ENCODE measurements at regions not wholly inside any gene's neighbourhood (a gene's known extent, or its start where the extent isn't known, plus 50 kb on each side); places are given as distances from the start of the nearest gene placed in this dataset.

- no peak overlapping the region for H4K91ac ChIP-seq (replicated peaks; ENCODE audit: insufficient read length, low read length)
- no peak overlapping the region for H2BK12ac ChIP-seq (ENCODE audit: low read depth, low read length)
- no peak overlapping the region for H2BK15ac ChIP-seq (ENCODE audit: low read length)
- H3K79me2 ChIP-seq (ENCODE audit: control insufficient read depth in 1 of 2, insufficient read depth in 2 of 2, low read length in 2 of 2), result no peaks in the 10 kb centered on the region
- no peak overlapping the region for H4K5ac ChIP-seq (ENCODE audit: insufficient read length, low read depth, low read length)
- no peak overlapping the region for H3K4ac ChIP-seq (replicated peaks; ENCODE audit: insufficient read length, low read depth, low read length)
- H3K4me1 ChIP-seq (replicated peaks in 1 of 4; ENCODE audit: control insufficient read depth in 3 of 4, insufficient read depth in 4 of 4, low read length in 3 of 4), result peaks cover 0 to 10% (median 5%) of the 10 kb centered on the region in 4 experiments; a peak in 5 of 7 replicates
- ChIA-PET POLR2A (ENCODE audit: partially characterized antibody) (no interaction called here), CTCF (ENCODE audit: partially characterized antibody) (interaction anchor here (0.8 kb wide), 1 partner anchor 27 kb away, joined by 3 read pairs; no protein-coding TSS in a partner anchor)
- H4K20me1 ChIP-seq (replicated peaks in 1 of 2; ENCODE audit: control insufficient read depth in 1 of 2, insufficient read depth in 2 of 2, low read length in 2 of 2), result no peaks in the 10 kb centered on the region
- no peak overlapping the region for H2AK5ac ChIP-seq (ENCODE audit: low read depth, low read length)
- no peak for FAIRE-seq
- no peaks in the 10 kb centered on the region; a peak in 2 of 4 replicates for H3K9me3 ChIP-seq (ENCODE audit: insufficient read depth in 2 of 2, low read depth in 1 of 2, low read length in 1 of 2)
- no peaks in the 10 kb centered on the region; the same call in 1 of the 2 replicates for H3K79me1 ChIP-seq (ENCODE audit: low read depth, low read length)
- H4K8ac ChIP-seq (ENCODE audit: extremely low read depth, insufficient read depth, low read length), result no peak overlapping the region
- 75% methylated on average over 3 of the region's 3 CpGs; no CpG with 5 or more reads in 1 of the 2 experiments for WGBS, 2 experiments (ENCODE audit: extremely low coverage in 1 of 2, insufficient coverage in 1 of 2, insufficient read length in 1 of 2, insufficient replicate concordance in 2 of 2, low coverage in 1 of 2, low lambda C conversion rate in 2 of 2, missing lambda C conversion rate in 1 of 2)
- H2BK120ac ChIP-seq (replicated peaks; ENCODE audit: low read depth, low read length), result no peak overlapping the region
- no peak overlapping the region for H3K27ac ChIP-seq (ENCODE audit: low read depth, low read length)
- H3K23ac ChIP-seq (ENCODE audit: insufficient read length), result no peak overlapping the region
- H3K18ac ChIP-seq (ENCODE audit: extremely low read depth, low read length), result no peak overlapping the region
- H3K14ac ChIP-seq (ENCODE audit: insufficient read length), result no peak overlapping the region
- H2BK5ac ChIP-seq (ENCODE audit: low read depth, low read length), result no peak overlapping the region
- no peak for DNase-seq (ENCODE audit: low read depth in 1 of 2, low spot score in 2 of 2)
- no peak overlapping the region for H3K56ac ChIP-seq (replicated peaks; ENCODE audit: insufficient read length, low read depth, low read length)
- no peaks in the 10 kb centered on the region for H3K27me3 ChIP-seq (replicated peaks in 1 of 4; ENCODE audit: control insufficient read depth in 3 of 4, extremely low read depth in 1 of 4, insufficient read depth in 3 of 4, low read length in 3 of 4)
- no peaks in the 10 kb centered on the region for H3K36me3 ChIP-seq (ENCODE audit: control insufficient read depth in 2 of 4, insufficient read depth in 4 of 4, low read length in 3 of 4)
- H3K9ac ChIP-seq (replicated peaks in 1 of 4; ENCODE audit: extremely low read depth in 1 of 4, low read depth in 3 of 4, low read length in 3 of 4), result no peak overlapping the region
- no peak overlapping the region for H2AFZ ChIP-seq (ENCODE audit: low read length)
- H3K23me2 ChIP-seq (ENCODE audit: low read depth, low read length), result no peaks in the 10 kb centered on the region
- TF ChIP-seq SAP30 (IDR thresholded peaks at IDR 0.05; ENCODE audit: insufficient read depth, insufficient replicate concordance, low read length) (no peak), SIX5 (IDR thresholded peaks at IDR 0.05; ENCODE audit: low read depth, low read length) (no peak), TBP (IDR thresholded peaks at IDR 0.05; ENCODE audit: low read depth, low read length) (no peak), SUZ12 (IDR thresholded peaks at IDR 0.05; ENCODE audit: low read length) (no peak), FOSL1 (IDR thresholded peaks at IDR 0.05; ENCODE audit: insufficient read depth, low read depth, low read length) (no peak), GABPA (IDR thresholded peaks at IDR 0.05; ENCODE audit: borderline replicate concordance, insufficient read depth, low read length) (no peak), CBX5 (IDR thresholded peaks at IDR 0.05; ENCODE audit: low read depth, low read length) (no peak), CTBP2 (IDR thresholded peaks at IDR 0.05; ENCODE audit: borderline replicate concordance, insufficient read depth, insufficient read length, low read length) (no peak), PHF8 (conservative IDR thresholded peaks at IDR 0.05; ENCODE audit: low read depth, low read length) (no peak)
- H3K4me2 ChIP-seq (ENCODE audit: insufficient read depth in 1 of 2, low read depth in 2 of 2, low read length in 2 of 2), result no peak overlapping the region
- no peak overlapping the region for H2BK20ac ChIP-seq (ENCODE audit: low read length)
- H3K4me3 ChIP-seq (ENCODE audit: extremely low read depth in 1 of 4, insufficient read depth in 2 of 4, low read depth in 3 of 4, low read length in 4 of 4), result no peak overlapping the region
Measured at GRCh38 chr15:25512957-25513356, 74.1 kb upstream of the UBE3A start.
